HCT116 (cell line): ENCODE measurements at regions not wholly inside any gene's neighbourhood (a gene's known extent, or its start where the extent isn't known, plus 50 kb on each side); places are given as distances from the start of the nearest gene placed in this dataset.

Experiments
- ATAC-seq: fragments of 200-7000 bp; cut with Tn5 transposase; 2 replicates; pipeline ENCODE4 v1.9.1; 2020; ENCODE audit warnings: mild to moderate bottlenecking, moderate library complexity
- BruUV-seq: library from RNA; stranded (reverse); fragments of 400-500 nt; replicated peaks from 2 replicates; lab custom pipeline; 2021; lab: Mats Ljungman, UMichigan
- CTCF ChIA-PET: fragments of 300-600 bp; sonication (Branson Sonifier 250); formaldehyde crosslinking; loops from one replicate; lab custom pipeline; 2021; ENCODE audit warnings: antibody characterized with exemption; lab: Charles Lee
- POLR2A ChIA-PET: fragments of 300-600, 350-600 bp; sonication (Branson Sonifier 250); formaldehyde crosslinking; loops from one replicate; lab custom pipeline; 2021; ENCODE audit warnings: antibody characterized with exemption; lab: Charles Lee
- RAD21 ChIA-PET, 2 experiments: fragments of 300-600 bp; sonication (Branson Sonifier 250); formaldehyde crosslinking; loops; one replicate each; lab custom pipeline; 2023; ENCODE audit warnings: low total read pairs in 2 of 2; ENCODE audit not compliant: uncharacterized antibody in 2 of 2, unreplicated experiment in 2 of 2, low non-redundant PET in 1 of 2; lab: Charles Lee
- DNase-seq: peaks from one replicate; pipeline ENCODE4 v3.0.0-alpha.2; 2010; ENCODE audit warnings: low read depth, low spot score
- H2AFZ ChIP-seq: fragments of 200-600 bp; shearing (Covaris generic), sonication (generic); 2 replicates; pipeline ENCODE4 v1.6.1; 2017; ENCODE audit warnings: low read depth, mixed run types, mixed read lengths, antibody characterized with exemption, low read length; ENCODE audit not compliant: poor library complexity, severe bottlenecking
- H3K27ac ChIP-seq: 2 replicates; pipeline ENCODE4 v1.5.1; 2012; ENCODE audit warnings: low read depth, low read length
- H3K27me3 ChIP-seq: fragments of 200-600 bp; sonication (generic); 2 replicates; pipeline ENCODE4 v1.6.1; 2016; ENCODE audit warnings: mixed run types, low read length, mixed read lengths; ENCODE audit not compliant: insufficient read depth
- H3K36me3 ChIP-seq, 2 experiments: fragments of 200-500 bp in 1 of 2; fragments of 200-600 bp in 1 of 2; sonication (Bioruptor generic) in 1 of 2; sonication (generic) in 1 of 2; 2 replicates each; pipeline versions ENCODE4 v1.5.1 to v1.6.1; 2014 to 2016; ENCODE audit warnings: low read length in 2 of 2, inconsistent platforms in 1 of 2, mixed read lengths in 1 of 2, mixed run types in 1 of 2; ENCODE audit not compliant: insufficient read depth in 2 of 2, control insufficient read depth in 1 of 2
- H3K4me1 ChIP-seq, 2 experiments: fragments of 200-600 bp in 1 of 2; sonication (generic) in 1 of 2; 2 replicates each; pipeline versions ENCODE4 v1.5.1 to v1.6.1; 2012 to 2017; ENCODE audit warnings: low read length in 2 of 2, inconsistent platforms in 1 of 2, mild to moderate bottlenecking in 1 of 2, mixed read lengths in 1 of 2, mixed run types in 1 of 2, moderate library complexity in 1 of 2; ENCODE audit not compliant: insufficient read depth in 2 of 2, control insufficient read depth in 1 of 2
- H3K4me2 ChIP-seq: fragments of 200-600 bp; sonication (generic); 2 replicates; pipeline ENCODE4 v1.6.1; 2017; ENCODE audit warnings: mixed run types, low read length, mixed read lengths
- H3K4me3 ChIP-seq, 2 experiments: fragments of 200-600 bp in 1 of 2; sonication (generic) in 1 of 2; replicated peaks in 1 of 2; 2 replicates each; pipeline ENCODE4 v1.5.1; 2011 to 2016; ENCODE audit warnings: low read length in 2 of 2, control low read depth in 1 of 2, low read depth in 1 of 2, mild to moderate bottlenecking in 1 of 2, mixed read lengths in 1 of 2, mixed run types in 1 of 2
- H3K79me2 ChIP-seq: fragments of 200-600 bp; sonication (generic); 2 replicates; pipeline ENCODE4 v1.6.1; 2017; ENCODE audit warnings: mild to moderate bottlenecking, mixed run types, low read length, moderate library complexity, mixed read lengths; ENCODE audit not compliant: insufficient read depth
- H3K9ac ChIP-seq: fragments of 200-600 bp; sonication (generic); 2 replicates; pipeline ENCODE4 v1.6.1; 2016; ENCODE audit warnings: low read length, mixed read lengths
- H3K9me2 ChIP-seq: fragments of 200-600 bp; sonication (generic), shearing (Covaris generic); 2 replicates; pipeline ENCODE4 v1.6.1; 2017; ENCODE audit warnings: mixed run types, mild to moderate bottlenecking, moderate library complexity; ENCODE audit not compliant: insufficient read depth
- H3K9me3 ChIP-seq, 2 experiments: fragments of 200-500 bp in 1 of 2; fragments of 200-600 bp in 1 of 2; sonication (Bioruptor generic) in 1 of 2; sonication (generic) in 1 of 2; 2 replicates each; pipeline ENCODE4 v1.6.1; 2014 to 2017; ENCODE audit warnings: low read length in 2 of 2, mixed read lengths in 2 of 2, inconsistent platforms in 1 of 2, low read depth in 1 of 2, mild to moderate bottlenecking in 1 of 2, mixed run types in 1 of 2, moderate library complexity in 1 of 2; ENCODE audit not compliant: control insufficient read depth in 1 of 2, insufficient read depth in 1 of 2
- H4K20me1 ChIP-seq: fragments of 200-600 bp; sonication (generic), shearing (Covaris generic); 2 replicates; pipeline ENCODE4 v1.6.1; 2017; ENCODE audit warnings: mixed run types, mild to moderate bottlenecking, moderate library complexity; ENCODE audit not compliant: insufficient read depth
- CBX3 ChIP-seq: IDR thresholded peaks from 2 replicates; pipeline ENCODE4 v1.6.1; 2012; ENCODE audit warnings: low read depth
- CTCF ChIP-seq, 3 experiments: fragments of 200-600 bp in 1 of 3; sonication (generic) in 1 of 3; IDR thresholded peaks in 2 of 3; conservative IDR thresholded peaks in 1 of 3; 2 replicates each; pipeline ENCODE4 v1.5.1; 2012 to 2017; ENCODE audit warnings: low read depth in 2 of 3, low read length in 2 of 3, antibody characterized with exemption in 1 of 3, borderline replicate concordance in 1 of 3, control low read depth in 1 of 3, mild to moderate bottlenecking in 1 of 3, mixed read lengths in 1 of 3, mixed run types in 1 of 3, moderate library complexity in 1 of 3; ENCODE audit not compliant: insufficient read depth in 1 of 3
- EZH2 ChIP-seq: fragments of 200-600 bp; sonication (generic); IDR thresholded peaks from 2 replicates; pipeline ENCODE4 v1.6.1; 2017; ENCODE audit warnings: antibody characterized with exemption, mixed run types
- JUND ChIP-seq: IDR thresholded peaks from 2 replicates; pipeline ENCODE4 v1.6.1; 2012
- MAX ChIP-seq: IDR thresholded peaks from 2 replicates; pipeline ENCODE4 v1.6.1; 2012
- RAD21 ChIP-seq: IDR thresholded peaks from 2 replicates; pipeline ENCODE4 v1.6.1; 2012; ENCODE audit warnings: low read depth, mild to moderate bottlenecking
- REST ChIP-seq: IDR thresholded peaks from 2 replicates; pipeline ENCODE4 v1.6.1; 2012; ENCODE audit warnings: low read depth
- SIN3A ChIP-seq: IDR thresholded peaks from 2 replicates; pipeline ENCODE4 v1.6.1; 2012; ENCODE audit warnings: low read depth
- SP1 ChIP-seq: IDR thresholded peaks from 2 replicates; pipeline ENCODE4 v1.6.1; 2012; ENCODE audit warnings: low read depth
- TCF7L2 ChIP-seq: IDR thresholded peaks from 2 replicates; pipeline ENCODE4 v1.7.0; 2011; ENCODE audit warnings: borderline replicate concordance, inconsistent platforms; ENCODE audit not compliant: insufficient read depth, insufficient read length; ENCODE audit errors: extremely low read depth
- YY1 ChIP-seq: IDR thresholded peaks from 2 replicates; pipeline ENCODE4 v1.6.1; 2011; ENCODE audit warnings: low read length, low read depth, moderate library complexity, mild to moderate bottlenecking; ENCODE audit not compliant: insufficient replicate concordance; ENCODE audit errors: extremely low read depth
- ZBTB33 ChIP-seq: IDR thresholded peaks from 2 replicates; pipeline ENCODE4 v1.6.1; 2011; ENCODE audit warnings: mild to moderate bottlenecking, low read length, moderate library complexity; ENCODE audit not compliant: insufficient replicate concordance; ENCODE audit errors: extremely low read depth
- intact Hi-C: fragments of 100-400 bp; cut with micrococcal nuclease; formaldehyde crosslinking; loops from 2 replicates; pipeline ENCODE4 v1.10.0; 2022

GRCh38 chr22:27509132-27509920, 292.2 kb downstream of the MN1 start:
- H3K4me2 ChIP-seq: no peak overlapping the region
- H3K9me3 ChIP-seq: no peaks in the 10 kb centered on the region
- TF ChIP-seq RAD21: no peak
- no peak for TF ChIP-seq JUND
- TF ChIP-seq CBX3: no peak
- no peak for TF ChIP-seq TCF7L2
- TF ChIP-seq YY1: no peak
- no peak for TF ChIP-seq EZH2
- TF ChIP-seq MAX: no peak
- TF ChIP-seq SP1: no peak
- no TSS peak for BruUV-seq
- no peaks in the 10 kb centered on the region for H3K79me2 ChIP-seq
- peaks cover 13% of the 10 kb centered on the region; the same call in 1 of the 2 replicates for H3K27me3 ChIP-seq
- RAD21 ChIA-PET: no interaction called here
- H3K9me2 ChIP-seq: no peaks in the 10 kb centered on the region
- no peaks in the 10 kb centered on the region for H3K36me3 ChIP-seq
- CTCF ChIA-PET: no interaction called here
- H3K27ac ChIP-seq: no peak overlapping the region
- H4K20me1 ChIP-seq: no peaks in the 10 kb centered on the region
- POLR2A ChIA-PET: no interaction called here
- no peaks in the 10 kb centered on the region for H3K4me1 ChIP-seq
- no peak overlapping the region for H3K9ac ChIP-seq
- no peak for DNase-seq
- no peak for ATAC-seq
- H2AFZ ChIP-seq: no peak overlapping the region
- intact Hi-C loops: no loop called here
- no peak overlapping the region for H3K4me3 ChIP-seq

GRCh38 chr22:27510024-27510423, 291.5 kb downstream of the MN1 start:
- Histone ChIP-seq H3K9me2 (no peaks in the 10 kb centered on the region), H3K4me1 (no peaks in the 10 kb centered on the region), H3K27me3 (peaks cover 13% of the 10 kb centered on the region; the same call in 1 of the 2 replicates), H3K27ac (no peak overlapping the region), H3K4me3 (no peak overlapping the region), H3K9ac (no peak overlapping the region), H4K20me1 (no peaks in the 10 kb centered on the region), H3K9me3 (no peaks in the 10 kb centered on the region), H3K36me3 (no peaks in the 10 kb centered on the region), H3K79me2 (no peaks in the 10 kb centered on the region), H3K4me2 (no peak overlapping the region), H2AFZ (no peak overlapping the region)
- ChIA-PET CTCF (no interaction called here), RAD21 (no interaction called here), POLR2A (no interaction called here)
- BruUV-seq: no TSS peak
- ATAC-seq: no peak
- intact Hi-C loops: no loop called here
- no peak for DNase-seq
- TF ChIP-seq CTCF (IDR thresholded peaks at IDR 0.05 in 2 of 3, conservative IDR thresholded peaks at IDR 0.05 in 1 of 3; ENCODE audit: borderline replicate concordance in 1 of 3, insufficient read depth in 1 of 3, low read depth in 2 of 3, low read length in 2 of 3): no peak
- no peak for TF ChIP-seq REST
- no peak for TF ChIP-seq SIN3A
- no peak for TF ChIP-seq ZBTB33
